HG03378 (cell line): ENCODE measurements at regions not wholly inside any gene's neighbourhood (a gene's known extent, or its start where the extent isn't known, plus 50 kb on each side); places are given as distances from the start of the nearest gene placed in this dataset.

Experiments used
- ATAC-seq: cut with Tn5 transposase; IDR thresholded peaks from one replicate; pipeline ENCODE4 v1.9.1; 2021; ENCODE audit warnings: mild to moderate bottlenecking, moderate library complexity; ENCODE audit not compliant: unreplicated experiment

- no peak for ATAC-seq
Observed at GRCh38 chr1:80876035-80876434, 924.7 kb upstream of the ADGRL2 start.

GRCh38 chr1:80869299-80869698, 931.4 kb upstream of the ADGRL2 start:
- no peak for ATAC-seq

- no peak for ATAC-seq
Observed at GRCh38 chr1:80847904-80848303, 952.8 kb upstream of the ADGRL2 start.

- no peak for ATAC-seq
Observed at GRCh38 chr1:80846966-80847365, 953.8 kb upstream of the ADGRL2 start.

GRCh38 chr1:80842796-80843195, 957.9 kb upstream of the ADGRL2 start:
- no peak for ATAC-seq

- no peak for ATAC-seq
Observed at GRCh38 chr1:80841261-80841660, 959.5 kb upstream of the ADGRL2 start.

- ATAC-seq, result no peak
Observed at GRCh38 chr1:80837066-80837465, 963.7 kb upstream of the ADGRL2 start.

- no peak for ATAC-seq
Observed at GRCh38 chr1:80836505-80836904, 964.2 kb upstream of the ADGRL2 start.

- ATAC-seq, result no peak
Observed at GRCh38 chr1:80827666-80828065, 973.1 kb upstream of the ADGRL2 start.

- ATAC-seq, result no peak
Observed at GRCh38 chr1:80825067-80825466, 975.7 kb upstream of the ADGRL2 start.

- ATAC-seq, result no peak
Observed at GRCh38 chr1:80818211-80818610, 982.5 kb upstream of the ADGRL2 start.

GRCh38 chr1:80807981-80808380, 992.8 kb upstream of the ADGRL2 start:
- ATAC-seq, result no peak

- ATAC-seq, result no peak
Observed at GRCh38 chr1:80806431-80806830, 994.3 kb upstream of the ADGRL2 start.

GRCh38 chr1:80801695-80802094, 999.0 kb upstream of the ADGRL2 start:
- no peak for ATAC-seq

GRCh38 chr1:80799457-80799856, 1001.3 kb upstream of the ADGRL2 start:
- no peak for ATAC-seq

- ATAC-seq, result no peak
Observed at GRCh38 chr1:80779275-80779674, 1021.5 kb upstream of the ADGRL2 start.

GRCh38 chr1:80778094-80778840, 1022.5 kb upstream of the ADGRL2 start:
- no peak for ATAC-seq

GRCh38 chr1:80776266-80776665, 1024.5 kb upstream of the ADGRL2 start:
- no peak for ATAC-seq

- no peak for ATAC-seq
Observed at GRCh38 chr1:80769208-80769750, 1031.5 kb upstream of the ADGRL2 start.

GRCh38 chr1:80767711-80768110, 1033.0 kb upstream of the ADGRL2 start:
- ATAC-seq, result no peak

- no peak for ATAC-seq
Observed at GRCh38 chr1:80759354-80759753, 1041.4 kb upstream of the ADGRL2 start.

GRCh38 chr1:80755944-80756343, 1044.8 kb upstream of the ADGRL2 start:
- no peak for ATAC-seq

GRCh38 chr1:80751204-80751603, 1049.5 kb upstream of the ADGRL2 start:
- no peak for ATAC-seq
